Peyer's patch (tissue), 4 donors: ENCODE measurements at regions not wholly inside any gene's neighbourhood (a gene's known extent, or its start where the extent isn't known, plus 50 kb on each side); places are given as distances from the start of the nearest gene placed in this dataset.

Experiments
- CTCF ChIP-seq, 6 experiments: fragments of 450-650 bp in 4 of 6; fragments of 200-600 bp in 2 of 6; sonication (generic) in 1 of 6; IDR thresholded peaks; one replicate each; pipeline ENCODE4 v1.5.1; 2017 to 2019; ENCODE audit warnings: antibody characterized with exemption in 6 of 6, mild to moderate bottlenecking in 3 of 6, moderate library complexity in 1 of 6
- POLR2A ChIP-seq, 2 donors: fragments of 450-650 bp; IDR thresholded peaks; one replicate each; pipeline ENCODE4 v1.5.1; 2017; ENCODE audit warnings: antibody characterized with exemption in 2 of 2, mild to moderate bottlenecking in 2 of 2, moderate library complexity in 2 of 2

- TF ChIP-seq POLR2A (IDR thresholded peaks at IDR 0.05) (no peak), CTCF (IDR thresholded peaks at IDR 0.05) (no peak)
Measured at GRCh38 chr1:187078916-187079315, 250.2 kb downstream of the PLA2G4A start.
